GM12873 (cell line): ENCODE measurements at regions not wholly inside any gene's neighbourhood (a gene's known extent, or its start where the extent isn't known, plus 50 kb on each side); places are given as distances from the start of the nearest gene placed in this dataset.

Experiments used
- CTCF ChIP-seq: IDR thresholded peaks from 2 replicates; pipeline ENCODE4 v1.5.1; 2012; ENCODE audit warnings: low read depth, mild to moderate bottlenecking, moderate library complexity, low read length, control low read depth; ENCODE audit not compliant: insufficient read depth; ENCODE audit errors: missing control alignments

GRCh38 chr4:184288451-184289178 lies 70.9 kb upstream of the ENPP6 start:
- no peak for TF ChIP-seq CTCF

DNA sequence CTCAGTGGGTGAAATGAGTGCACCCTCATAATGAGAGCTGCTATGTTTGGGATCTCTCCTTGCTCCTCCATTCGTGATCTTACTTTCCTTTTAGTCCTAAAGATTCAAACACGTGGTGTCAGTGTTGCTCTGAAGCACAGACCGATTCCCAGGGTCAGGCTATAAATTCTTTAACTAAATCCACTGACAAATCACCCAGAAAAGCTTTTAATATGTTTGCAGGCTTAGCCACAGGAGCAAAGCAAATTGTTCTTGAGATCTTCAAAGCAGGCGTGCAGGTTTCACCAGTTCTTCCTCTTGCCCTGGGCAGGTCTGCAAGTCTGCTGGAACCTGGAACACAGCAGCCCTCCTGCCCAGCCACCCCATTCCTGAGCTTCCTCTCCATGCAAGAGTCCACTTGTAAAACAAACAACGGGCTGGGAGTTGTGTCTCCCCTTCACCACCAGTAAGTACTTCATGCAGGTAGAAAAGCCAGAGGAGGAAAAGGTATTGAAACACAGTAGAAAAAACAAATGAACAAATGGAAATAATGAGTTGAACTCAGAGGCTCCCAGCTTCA lies 70.1 kb upstream of the ENPP6 start:
- peak; percentile 5 for TF ChIP-seq CTCF

DNA sequence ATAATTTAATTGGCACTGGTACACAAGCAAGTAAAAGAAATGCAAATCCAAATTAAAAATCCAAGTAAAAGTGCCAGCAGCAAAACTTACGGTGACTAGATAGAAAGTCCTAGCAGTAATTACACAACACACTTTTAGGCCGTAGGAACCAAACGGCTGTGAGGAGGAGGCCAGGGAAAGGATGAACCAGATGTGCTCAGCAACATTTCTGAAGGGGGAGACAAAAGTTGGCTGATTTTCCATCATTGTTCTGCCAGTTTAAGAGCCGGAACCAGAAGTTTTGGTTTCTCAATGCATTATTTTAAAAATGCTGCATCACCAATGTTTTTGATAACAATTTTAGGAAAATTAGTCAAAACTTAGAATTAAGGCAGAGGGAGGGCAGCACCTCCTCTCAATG lies 68.7 kb upstream of the ENPP6 start:
- no peak for TF ChIP-seq CTCF

GRCh38 chr4:184284742-184285141 lies 67.1 kb upstream of the ENPP6 start:
- TF ChIP-seq CTCF, result no peak

DNA sequence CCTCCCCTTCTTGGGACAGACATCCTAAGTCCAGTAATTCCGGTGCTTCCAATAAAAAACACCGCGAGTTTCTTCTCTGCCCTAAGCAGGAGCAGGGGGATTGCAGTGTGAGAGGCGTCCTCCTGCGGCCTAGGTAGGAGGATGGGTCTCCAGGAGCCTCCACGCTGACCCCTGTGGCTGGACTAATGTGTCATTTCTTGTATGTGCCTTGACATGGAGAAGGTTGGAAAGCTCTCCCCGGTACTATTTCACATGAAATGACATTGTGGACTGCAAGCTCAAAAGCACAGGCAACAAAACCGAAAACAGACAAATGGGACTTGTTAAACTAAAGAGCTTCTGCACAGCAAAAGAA lies 66.6 kb upstream of the ENPP6 start:
- no peak for TF ChIP-seq CTCF

- no peak for TF ChIP-seq CTCF
These were observed 66.1 kb upstream of the ENPP6 start for GRCh38 chr4:184283659-184284335.

DNA sequence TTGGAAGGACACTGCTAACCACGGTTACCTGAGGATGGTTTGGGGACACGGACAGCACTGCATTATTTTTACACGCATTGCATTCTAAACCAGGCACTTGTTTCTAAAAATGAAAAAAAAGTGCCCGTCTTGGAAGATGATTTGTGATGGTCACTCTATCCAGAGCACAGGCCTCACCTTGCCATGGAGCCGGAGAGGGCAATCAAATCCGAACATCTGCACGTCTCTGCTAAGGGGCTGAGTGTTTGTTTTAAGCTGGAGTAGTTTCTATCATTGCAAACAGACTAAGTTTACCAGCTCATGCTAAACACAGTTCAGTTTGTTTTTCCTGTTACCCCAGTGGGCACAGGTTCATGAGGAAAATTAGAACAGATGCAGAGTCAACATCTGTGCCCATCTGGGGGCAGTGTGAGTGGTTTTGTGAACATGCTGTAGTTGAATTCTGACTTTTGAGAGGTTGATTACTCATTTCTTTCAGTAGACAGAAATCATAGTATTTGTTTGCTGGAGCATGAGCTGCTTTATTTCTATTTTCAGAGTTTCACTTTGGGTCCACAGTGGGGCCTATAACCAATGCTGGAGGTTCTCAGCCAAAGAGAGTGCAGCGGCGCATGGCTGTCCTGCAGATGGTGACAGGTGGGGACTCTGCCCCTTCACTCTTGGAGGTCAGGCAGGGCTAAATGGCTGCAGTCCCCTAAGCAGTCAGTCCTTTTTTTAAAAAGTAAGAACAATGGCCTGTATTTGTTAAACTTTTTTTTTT lies 65.4 kb upstream of the ENPP6 start:
- peak; percentile 48 for TF ChIP-seq CTCF
